ENCODE measurements at regions not wholly inside any gene's neighbourhood (a gene's known extent, or its start where the extent isn't known, plus 50 kb on each side); places are given as distances from the start of the nearest gene placed in this dataset.

GRCh38 chr3:22885574-22886341 lies 317.4 kb upstream of the UBE2E2 start:
- H3K27ac ChIP-seq, result peak overlapping the region in 1 of 2 donors; percentile 16
- intact Hi-C loops (cut with DNase I; ENCODE audit: low total_unique reads), result no loop called here
- no peaks in the 10 kb centered on the region for H3K36me3 ChIP-seq
- H3K27me3 ChIP-seq, result no peaks in the 10 kb centered on the region
- no peaks in the 10 kb centered on the region for H3K9me3 ChIP-seq
- DNase-seq, result no peak
- TF ChIP-seq CTCF (IDR thresholded peaks at IDR 0.05), result no peak
- peaks cover 0 to 10% (median 2%) of the 10 kb centered on the region in 4 donors for H3K4me1 ChIP-seq
- no peak overlapping the region for H3K4me3 ChIP-seq

- H3K27ac ChIP-seq, result peak overlapping the region in 1 of 2 donors; percentile 16
- H3K27me3 ChIP-seq, result no peaks in the 10 kb centered on the region
- H3K4me1 ChIP-seq, result peaks cover 0 to 10% (median 2%) of the 10 kb centered on the region in 4 donors
- DNase-seq, result peak in 1 of 2 donors; percentile 38
- no peaks in the 10 kb centered on the region for H3K9me3 ChIP-seq
- intact Hi-C loops (cut with DNase I; ENCODE audit: low total_unique reads), result no loop called here
- H3K36me3 ChIP-seq, result no peaks in the 10 kb centered on the region
- no peak for TF ChIP-seq CTCF (IDR thresholded peaks at IDR 0.05)
- no peak overlapping the region for H3K4me3 ChIP-seq
Measured at GRCh38 chr3:22886439-22887068, 316.6 kb upstream of the UBE2E2 start.

- no peak overlapping the region for H3K4me3 ChIP-seq
- no peak overlapping the region for H3K27ac ChIP-seq
- H3K9me3 ChIP-seq, result no peaks in the 10 kb centered on the region
- intact Hi-C loops (cut with DNase I; ENCODE audit: low total_unique reads), result no loop called here
- no peak for DNase-seq
- peaks cover 0 to 10% (median 2%) of the 10 kb centered on the region in 4 donors for H3K4me1 ChIP-seq
- no peaks in the 10 kb centered on the region for H3K36me3 ChIP-seq
- no peaks in the 10 kb centered on the region for H3K27me3 ChIP-seq
- peak; percentile 10 to 18 for TF ChIP-seq CTCF (IDR thresholded peaks at IDR 0.05)
Measured at GRCh38 chr3:22887664-22888291, 315.3 kb upstream of the UBE2E2 start.

- DNase-seq, result no peak
- no peaks in the 10 kb centered on the region for H3K4me1 ChIP-seq
- intact Hi-C loops (cut with DNase I; ENCODE audit: low total_unique reads), result no loop called here
- no peaks in the 10 kb centered on the region for H3K36me3 ChIP-seq
- no peak overlapping the region for H3K4me3 ChIP-seq
- no peak overlapping the region for H3K27ac ChIP-seq
- no peaks in the 10 kb centered on the region for H3K9me3 ChIP-seq
- no peak for TF ChIP-seq CTCF (IDR thresholded peaks at IDR 0.05)
- H3K27me3 ChIP-seq, result no peaks in the 10 kb centered on the region
Measured at GRCh38 chr3:22893101-22893500, 310.0 kb upstream of the UBE2E2 start.

- no peak overlapping the region for H3K27ac ChIP-seq
- no peak overlapping the region for H3K4me3 ChIP-seq
- no peak for DNase-seq
- H3K4me1 ChIP-seq, result no peaks in the 10 kb centered on the region
- no peaks in the 10 kb centered on the region for H3K36me3 ChIP-seq
- TF ChIP-seq CTCF (IDR thresholded peaks at IDR 0.05), result no peak
- no peaks in the 10 kb centered on the region for H3K27me3 ChIP-seq
- H3K9me3 ChIP-seq, result no peaks in the 10 kb centered on the region
- intact Hi-C loops (cut with DNase I; ENCODE audit: low total_unique reads), result no loop called here
Measured at GRCh38 chr3:22893644-22894325, 309.3 kb upstream of the UBE2E2 start.

All from tibial artery (tissue), 4 donors.